A549 (cell line): ENCODE measurements at regions not wholly inside any gene's neighbourhood (a gene's known extent, or its start where the extent isn't known, plus 50 kb on each side); places are given as distances from the start of the nearest gene placed in this dataset.

ENCODE experiments used
- ATAC-seq, 2 experiments: fragments of 200-7000 bp in 1 of 2; fragments of >200 bp in 1 of 2; cut with Nextera tagmentation in 1 of 2; cut with Tn5 transposase in 1 of 2; 3 replicates each; pipeline versions ENCODE4 v1.8.0 to v1.9.1; 2018 to 2020; ENCODE audit warnings: mild to moderate bottlenecking in 1 of 2, moderate library complexity in 1 of 2
- CTCF ChIA-PET: fragments of 300-600 bp; sonication (Branson Sonifier 250); formaldehyde crosslinking; extraction: SDS; loops from one replicate; lab custom pipeline; 2021; ENCODE audit warnings: antibody characterized with exemption, inconsistent platforms; lab: Yijun Ruan, JAX
- POLR2A ChIA-PET: fragments of 350-600 bp; formaldehyde crosslinking; extraction: SDS; loops from one replicate; lab custom pipeline; 2021; ENCODE audit warnings: antibody characterized with exemption, inconsistent platforms; lab: Yijun Ruan, JAX
- DNase-seq, 2 experiments: peaks; one replicate each; pipeline versions ENCODE4 v3.0.0 to v3.0.0-alpha.2; 2011 to 2016; ENCODE audit warnings: low read depth in 1 of 2, low spot score in 1 of 2
- FAIRE-seq: peaks from 2 replicates; lab custom pipeline; 2011; peaks lifted over from hg19 to GRCh38; lab: Jason Lieb, UNC
- H3K27ac ChIP-seq, 2 experiments: fragments of >200 bp; sonication (Bioruptor Twin); formaldehyde crosslinking; 3 replicates each; pipeline ENCODE4 v1.5.1; 2016 to 2017
- H3K4me1 ChIP-seq: fragments of >200 bp; sonication (Bioruptor Twin); formaldehyde crosslinking; 3 replicates; pipeline ENCODE4 v1.6.1; 2016
- H3K4me2 ChIP-seq: fragments of >200 bp; sonication (Bioruptor Twin); formaldehyde crosslinking; 3 replicates; pipeline ENCODE4 v1.6.1; 2016
- H3K4me3 ChIP-seq: fragments of >200 bp; sonication (Bioruptor Twin); formaldehyde crosslinking; 3 replicates; pipeline ENCODE4 v1.5.1; 2016
- H3K9me3 ChIP-seq: fragments of >200 bp; sonication (Bioruptor Twin); formaldehyde crosslinking; 3 replicates; pipeline ENCODE4 v1.6.1; 2016
- ATOH8 ChIP-seq: fragments of 250-450 bp; sonication (Bioruptor Pico); IDR thresholded peaks from 2 replicates; pipeline ENCODE4 v1.5.0; 2020; ENCODE audit warnings: low read depth, mild to moderate bottlenecking, moderate library complexity
- BCL3 ChIP-seq: fragments of >200 bp; sonication (Bioruptor Twin); formaldehyde crosslinking; IDR thresholded peaks from 3 replicates; pipeline ENCODE4 v1.6.1; 2016
- EHF ChIP-seq: fragments of 250-450 bp; sonication (Bioruptor Pico); IDR thresholded peaks from 2 replicates; pipeline ENCODE4 v1.5.0; 2020; ENCODE audit warnings: mild to moderate bottlenecking
- ELK1 ChIP-seq: fragments of 150-350 bp; IDR thresholded peaks from 2 replicates; pipeline ENCODE4 v1.6.1; 2014; ENCODE audit warnings: low read depth, mild to moderate bottlenecking, low read length
- EP300 ChIP-seq, 2 experiments: fragments of >200 bp; sonication (Bioruptor Twin); formaldehyde crosslinking; IDR thresholded peaks; 2 replicates in 1 of 2; 3 replicates in 1 of 2; pipeline ENCODE4 v1.6.1; 2016 to 2017
- FOSB ChIP-seq: fragments of 250-450 bp; sonication (Bioruptor Pico); IDR thresholded peaks from 2 replicates; pipeline ENCODE4 v1.5.0; 2020; ENCODE audit warnings: mild to moderate bottlenecking, moderate library complexity
- FOSL2 ChIP-seq, 2 experiments: fragments of 450-650 bp in 1 of 2; fragments of >200 bp in 1 of 2; sonication (Bioruptor Twin) in 1 of 2; formaldehyde crosslinking; IDR thresholded peaks; 2 replicates each; pipeline versions ENCODE4 v1.5.0 to v1.6.1; 2016 to 2020; ENCODE audit warnings: mild to moderate bottlenecking in 1 of 2, moderate library complexity in 1 of 2
- FOXS1 ChIP-seq: fragments of 250-450 bp; sonication (Bioruptor Pico); IDR thresholded peaks from 2 replicates; pipeline ENCODE4 v1.5.0; 2020; ENCODE audit warnings: mild to moderate bottlenecking, moderate library complexity
- HDAC2 ChIP-seq: fragments of 200-600 bp; sonication (generic); IDR thresholded peaks from 2 replicates; pipeline ENCODE4 v1.6.1; 2016
- HES2 ChIP-seq: fragments of >200 bp; sonication (Bioruptor Twin); formaldehyde crosslinking; IDR thresholded peaks from 2 replicates; pipeline ENCODE4 v1.6.1; 2016
- HEYL ChIP-seq: fragments of 250-450 bp; sonication (Bioruptor Pico); IDR thresholded peaks from 2 replicates; pipeline ENCODE4 v1.8.0; 2021; ENCODE audit warnings: mild to moderate bottlenecking, moderate library complexity
- HOXA7 ChIP-seq: fragments of 250-450 bp; sonication (Bioruptor Pico); IDR thresholded peaks from 2 replicates; pipeline ENCODE4 v1.5.0; 2020; ENCODE audit warnings: mild to moderate bottlenecking, moderate library complexity
- JUNB ChIP-seq: fragments of >200 bp; sonication (Bioruptor Twin); formaldehyde crosslinking; IDR thresholded peaks from 2 replicates; pipeline ENCODE4 v1.6.1; 2016
- KDM5A ChIP-seq: fragments of 200-600 bp; sonication (generic); IDR thresholded peaks from 2 replicates; pipeline ENCODE4 v1.6.1; 2016; ENCODE audit warnings: antibody characterized with exemption, mild to moderate bottlenecking
- MYC ChIP-seq: IDR thresholded peaks from 2 replicates; pipeline ENCODE4 v1.6.1; 2012; ENCODE audit warnings: mild to moderate bottlenecking, inconsistent platforms, low read length, improper control_type of control experiment, borderline replicate concordance
- NFE2L2 ChIP-seq: fragments of 150-350 bp; conservative IDR thresholded peaks from 2 replicates; pipeline ENCODE4 v1.6.1; 2014; ENCODE audit warnings: low read length
- NPAS2 ChIP-seq: fragments of 250-450 bp; sonication (Bioruptor Pico); IDR thresholded peaks from 2 replicates; pipeline ENCODE4 v1.8.0; 2022; ENCODE audit warnings: mild to moderate bottlenecking, moderate library complexity, borderline replicate concordance
- PHF8 ChIP-seq: fragments of 200-600 bp; sonication (generic); IDR thresholded peaks from 2 replicates; pipeline ENCODE4 v1.6.1; 2016; ENCODE audit warnings: low read depth, mild to moderate bottlenecking, antibody characterized with exemption, moderate library complexity, borderline replicate concordance
- RAD21 ChIP-seq, 2 experiments: fragments of >200 bp in 1 of 2; sonication (Bioruptor Twin) in 1 of 2; formaldehyde crosslinking in 1 of 2; IDR thresholded peaks in 1 of 2; conservative IDR thresholded peaks in 1 of 2; 2 replicates in 1 of 2; 3 replicates in 1 of 2; pipeline ENCODE4 v1.6.1; 2012 to 2018; ENCODE audit warnings: inconsistent platforms in 1 of 2
- RARB ChIP-seq: fragments of 250-450 bp; sonication (Bioruptor Pico); IDR thresholded peaks from 2 replicates; pipeline ENCODE4 v1.8.0; 2021; ENCODE audit warnings: mild to moderate bottlenecking, moderate library complexity
- REST ChIP-seq: fragments of 200-600 bp; sonication (generic); IDR thresholded peaks from 2 replicates; pipeline ENCODE4 v1.6.1; 2016; ENCODE audit warnings: antibody characterized with exemption, mild to moderate bottlenecking, moderate library complexity
- SMC3 ChIP-seq: fragments of >200 bp; sonication (Bioruptor Twin); formaldehyde crosslinking; IDR thresholded peaks from 3 replicates; pipeline ENCODE4 v1.6.1; 2018; ENCODE audit warnings: inconsistent platforms
- TFCP2L1 ChIP-seq: fragments of 250-450 bp; sonication (Bioruptor Pico); IDR thresholded peaks from 2 replicates; pipeline ENCODE4 v1.5.0; 2021; ENCODE audit warnings: mild to moderate bottlenecking
- ZFP36 ChIP-seq: fragments of 450-650 bp; IDR thresholded peaks from 2 replicates; pipeline ENCODE4 v1.6.1; 2014; ENCODE audit warnings: borderline replicate concordance; ENCODE audit not compliant: partially characterized antibody
- ZNF302 ChIP-seq: fragments of 250-450 bp; sonication (Bioruptor Pico); IDR thresholded peaks from 2 replicates; pipeline ENCODE4 v1.9.0; 2021; ENCODE audit warnings: inconsistent platforms, mild to moderate bottlenecking, moderate library complexity
- WGBS: methylation state at CpG from one replicate; pipeline ENCODE4 v1.1.6; 2017; ENCODE audit errors: missing lambda C conversion rate; 5-methylcytosine and 5-hydroxymethylcytosine counted together

GRCh38 chr2:200051611-200051945 is 96.2 kb downstream of the MAIP1 start:
- WGBS, result 9% methylated on average over 2 of the region's 2 CpGs
- ChIA-PET POLR2A (no interaction called here), CTCF (no interaction called here)
- no peak for FAIRE-seq
- H3K27ac ChIP-seq, result no peak overlapping the region
- ATAC-seq, result no peak
- H3K4me3 ChIP-seq, result no peak overlapping the region
- no peak for DNase-seq
- no peaks in the 10 kb centered on the region for H3K9me3 ChIP-seq
- peaks cover 16% of the 10 kb centered on the region; the same call in 2 of the 3 replicates for H3K4me1 ChIP-seq
- TF ChIP-seq JUNB (no peak), ATOH8 (CRISPR knock-in tag) (no peak), RAD21 (conservative IDR thresholded peaks at IDR 0.05 in 1 of 2, IDR thresholded peaks at IDR 0.05 in 1 of 2) (no peak), RARB (no peak), KDM5A (no peak), MYC (no peak), ELK1 (no peak), NFE2L2 (no peak), NPAS2 (CRISPR knock-in tag) (no peak), REST (no peak), BCL3 (no peak), FOSB (no peak), SMC3 (no peak)
- peak overlapping the region; percentile 46 for H3K4me2 ChIP-seq

- ChIA-PET CTCF (interaction anchor here (0.5 kb wide), 1 partner anchor 266 kb away, joined by 4 read pairs; no protein-coding TSS in a partner anchor), POLR2A (no interaction called here)
- WGBS, result 49% methylated on average over 3 of the region's 3 CpGs
- Histone ChIP-seq H3K27ac (no peak overlapping the region), H3K9me3 (no peaks in the 10 kb centered on the region), H3K4me1 (peaks cover 16% of the 10 kb centered on the region; the same call in 2 of the 3 replicates), H3K4me3 (no peak overlapping the region), H3K4me2 (no peak overlapping the region)
- DNase-seq (no peak), FAIRE-seq (no peak), ATAC-seq (no peak)
- TF ChIP-seq HDAC2 (no peak), PHF8 (no peak), HEYL (CRISPR knock-in tag) (no peak), HOXA7 (CRISPR knock-in tag) (no peak), JUNB (no peak), FOXS1 (CRISPR knock-in tag) (no peak), FOSL2 (IDR thresholded peaks at IDR 0.05) (no peak), FOSL2 (CRISPR knock-in tag; IDR thresholded peaks at IDR 0.05) (no peak), ZFP36 (no peak), TFCP2L1 (CRISPR knock-in tag) (no peak), HES2 (no peak), ZNF302 (CRISPR knock-in tag) (no peak), EP300 (IDR thresholded peaks at IDR 0.05) (no peak), EHF (no peak), RARB (no peak), SMC3 (no peak)
Measured at GRCh38 chr2:200052627-200053026, 97.2 kb downstream of the MAIP1 start.
